GM18861 (cell line): ENCODE measurements at regions not wholly inside any gene's neighbourhood (a gene's known extent, or its start where the extent isn't known, plus 50 kb on each side); places are given as distances from the start of the nearest gene placed in this dataset.

Experiments
- ATAC-seq: cut with Tn5 transposase; IDR thresholded peaks from one replicate; pipeline ENCODE4 v1.9.1; 2021; ENCODE audit not compliant: unreplicated experiment

DNA sequence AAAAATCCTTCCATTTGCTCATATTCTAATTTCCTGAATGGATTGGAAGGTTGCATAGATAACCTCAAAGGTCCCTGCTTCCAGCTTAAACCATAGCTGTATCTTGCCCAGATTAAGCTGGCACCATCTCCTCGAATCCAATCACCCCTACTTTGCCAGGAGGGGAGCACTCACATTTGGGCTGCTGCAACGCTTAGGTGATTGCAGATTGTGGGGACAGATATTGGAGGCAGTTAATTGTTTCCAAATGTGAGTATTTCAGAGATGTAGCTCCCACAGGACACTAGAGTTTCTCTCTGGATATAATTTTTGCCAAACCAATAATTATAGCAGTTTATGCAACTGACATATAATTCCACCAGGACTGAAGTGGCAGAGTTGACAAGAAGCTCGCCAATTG is 53.5 kb upstream of the ACSL1 start:
- no peak for ATAC-seq

DNA sequence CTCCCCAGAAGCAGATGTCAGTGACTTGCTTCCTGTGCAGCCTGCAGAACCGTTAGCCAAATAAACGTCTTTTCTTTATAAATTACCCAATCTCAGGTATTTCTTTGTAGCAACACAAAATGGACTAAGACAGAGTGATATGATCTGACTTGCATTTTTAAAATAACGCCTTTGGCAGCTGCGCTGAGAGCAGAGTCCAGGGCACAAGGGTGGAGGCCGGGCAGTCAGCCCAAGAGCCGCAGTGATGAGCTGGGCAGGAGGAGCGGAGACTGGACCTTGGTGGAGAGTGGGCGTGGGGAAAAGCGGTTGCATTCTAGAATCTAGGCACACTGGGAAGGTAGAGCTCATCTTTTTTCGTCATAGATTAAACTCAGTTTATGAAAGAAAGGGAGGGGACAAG is 56.5 kb upstream of the ACSL1 start:
- no peak for ATAC-seq

DNA sequence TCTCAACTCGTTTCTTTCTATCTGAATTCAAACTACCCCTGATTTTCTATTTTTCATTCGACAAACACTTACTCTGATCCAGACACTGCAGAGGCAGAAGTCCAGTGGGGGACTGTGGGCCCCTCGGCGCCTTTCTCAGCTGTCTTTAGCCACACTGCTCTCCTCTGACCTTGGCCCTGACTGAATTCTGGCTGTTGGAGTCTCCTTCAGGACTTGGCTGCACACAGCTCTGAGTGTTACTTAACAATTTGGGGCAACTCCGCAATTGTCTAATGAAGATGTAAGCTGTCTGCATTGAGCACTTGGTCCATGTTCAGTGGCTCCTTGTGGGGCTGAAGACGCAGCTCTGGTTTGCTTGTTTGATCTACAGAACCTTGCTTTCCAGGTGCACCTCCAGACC is 57.3 kb upstream of the ACSL1 start:
- ATAC-seq: no peak

DNA sequence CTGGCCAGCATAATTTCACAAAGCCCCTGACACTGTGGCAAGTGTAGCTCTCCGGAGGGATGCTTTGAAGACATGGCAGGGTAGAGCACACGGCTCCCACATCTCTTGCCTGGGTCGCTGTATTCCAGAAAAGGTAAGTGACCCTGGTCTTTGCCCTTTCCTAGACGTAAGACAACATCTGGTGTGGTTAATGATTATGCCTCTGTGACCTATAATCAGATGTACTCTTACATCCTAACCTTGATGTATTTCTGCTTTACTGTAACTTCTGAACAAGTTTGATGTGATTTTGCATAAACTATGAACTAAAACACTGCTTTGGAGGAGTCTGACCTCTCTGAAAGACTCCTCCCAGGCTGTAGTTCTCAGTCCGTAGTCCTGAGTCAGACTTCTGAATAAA is 59.1 kb upstream of the ACSL1 start:
- no peak for ATAC-seq

DNA sequence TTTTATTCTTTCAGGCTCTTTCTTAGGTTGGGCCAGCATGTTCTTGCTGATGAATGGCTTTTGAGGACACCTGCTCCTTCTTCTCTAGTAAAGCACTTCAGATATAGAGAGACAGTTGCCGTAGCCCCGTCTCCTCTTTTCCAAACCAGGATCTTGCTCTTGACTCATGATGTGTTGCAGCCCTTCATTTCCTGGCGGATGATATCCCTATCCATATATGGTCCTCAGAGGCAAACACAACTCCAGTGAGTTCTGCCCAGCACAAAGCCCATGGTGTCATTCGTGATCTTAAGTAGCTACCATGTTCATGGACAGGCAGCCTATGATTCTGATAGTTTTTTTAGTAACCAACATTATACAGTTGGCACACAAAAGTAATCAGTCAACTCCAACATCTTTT is 59.8 kb upstream of the ACSL1 start:
- no peak for ATAC-seq

DNA sequence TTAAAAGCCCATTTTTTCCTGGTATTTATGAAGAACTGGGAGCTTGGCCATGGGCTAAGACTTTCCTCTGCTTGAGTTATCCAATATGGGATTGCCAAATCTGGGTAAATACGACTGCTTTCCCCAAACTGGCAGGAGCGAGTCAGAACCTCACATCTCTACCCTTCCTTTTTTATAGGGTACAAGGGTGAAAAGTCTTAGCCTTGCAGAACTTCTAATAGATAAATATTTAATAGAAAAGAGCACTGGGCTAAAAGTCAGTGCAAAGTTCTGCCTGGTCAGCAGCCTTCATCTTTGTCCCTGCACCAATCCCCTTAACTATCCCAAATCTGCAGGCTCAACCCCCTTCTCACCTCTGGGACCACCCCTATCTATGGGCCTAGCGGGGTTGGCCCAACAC is 61.6 kb upstream of the ACSL1 start:
- no peak for ATAC-seq

DNA sequence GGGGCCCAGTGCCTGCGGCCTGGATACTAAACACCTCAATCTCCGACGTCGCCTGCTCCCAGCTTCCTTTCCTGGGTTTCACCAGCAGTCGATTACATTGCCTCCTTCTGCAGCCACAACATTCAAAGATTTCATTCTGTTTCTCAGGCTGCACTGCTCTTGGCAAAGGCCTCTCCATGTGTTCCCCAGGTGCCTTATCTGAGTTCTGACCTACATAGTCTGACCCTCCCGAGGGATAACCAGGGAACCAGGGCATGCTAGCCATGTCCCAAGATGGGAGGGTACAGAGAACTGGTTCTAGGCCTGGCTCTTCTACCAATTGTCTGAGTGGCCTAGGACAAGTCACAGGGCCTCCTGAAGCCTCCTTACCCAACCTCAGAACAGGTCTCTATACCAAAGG is 62.2 kb upstream of the ACSL1 start:
- no peak for ATAC-seq

DNA sequence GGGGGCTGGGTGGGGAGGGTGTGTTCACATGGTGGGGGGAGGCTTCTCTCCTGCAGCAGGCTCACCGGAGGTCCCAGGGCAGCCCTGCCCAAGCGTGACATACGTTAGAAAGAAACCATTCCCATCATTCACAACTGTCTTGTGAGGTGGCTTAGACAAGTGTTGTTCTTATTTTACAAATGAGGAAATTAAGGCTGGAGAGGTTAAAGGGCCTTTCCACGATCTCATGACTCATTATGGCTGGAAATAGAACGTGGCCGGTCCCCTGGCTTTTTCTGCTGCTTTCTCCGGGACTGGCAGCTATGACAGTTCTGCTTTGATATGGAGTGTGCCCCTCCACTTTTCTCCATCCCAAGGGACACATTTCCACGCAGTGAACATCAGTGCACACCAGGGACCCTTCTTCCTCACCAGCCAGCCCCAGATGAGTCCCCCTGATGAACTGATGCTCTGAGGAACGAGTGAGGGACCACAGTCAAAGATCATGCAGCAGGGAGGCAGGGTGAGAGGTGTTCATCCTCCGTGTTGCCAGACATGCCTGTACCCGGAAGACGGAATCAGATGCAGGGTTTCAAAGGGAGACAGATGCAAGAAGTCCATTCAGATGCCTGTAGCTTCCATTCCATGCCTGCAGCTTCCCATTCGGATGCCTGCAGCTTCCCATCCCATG is 64.0 kb upstream of the ACSL1 start:
- ATAC-seq: no peak

DNA sequence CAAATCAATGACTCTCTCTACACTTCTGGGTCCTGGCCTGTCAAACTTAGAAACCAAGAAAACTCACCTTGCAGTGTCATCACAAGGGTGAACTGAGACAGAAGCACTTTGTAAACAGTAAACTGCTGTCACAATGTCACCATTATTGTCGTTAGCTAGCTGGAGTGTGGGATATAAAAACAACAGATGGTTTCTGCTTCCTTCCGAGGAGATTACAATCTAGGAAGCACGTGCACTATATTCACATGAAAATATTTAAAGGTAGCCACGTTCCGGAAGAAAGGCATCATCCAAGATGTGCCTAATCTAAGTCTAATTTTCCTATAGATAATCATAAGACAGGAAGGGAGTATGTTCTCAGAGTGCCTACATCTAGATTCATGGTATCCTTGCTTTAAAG is 64.7 kb upstream of the ACSL1 start:
- no peak for ATAC-seq

DNA sequence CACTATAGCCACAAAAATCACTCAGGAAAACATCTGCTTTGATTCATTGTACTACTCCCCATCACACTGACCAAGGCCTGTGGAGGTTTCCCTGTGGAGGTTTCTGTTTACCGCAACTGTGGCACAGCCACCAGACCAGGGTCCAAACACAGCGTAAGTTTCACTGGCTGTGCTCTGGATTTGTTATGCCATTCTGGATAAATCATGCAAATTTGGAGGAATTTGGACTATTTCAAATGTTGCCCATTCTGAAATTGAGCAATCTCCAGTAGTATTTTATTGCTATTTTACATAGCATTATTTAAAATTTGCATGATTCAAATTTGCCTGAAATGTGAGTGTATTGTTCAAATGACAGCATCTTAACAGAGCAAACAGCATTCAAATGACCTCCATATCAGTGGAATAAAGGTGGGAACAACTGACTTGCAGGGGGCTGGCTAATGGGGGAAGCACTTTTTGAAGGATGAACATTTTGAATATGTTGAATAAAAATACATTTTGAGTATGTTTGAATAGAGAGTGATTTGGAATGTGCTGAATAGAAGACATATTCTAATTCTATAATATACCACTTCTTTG is 66.1 kb upstream of the ACSL1 start:
- no peak for ATAC-seq

DNA sequence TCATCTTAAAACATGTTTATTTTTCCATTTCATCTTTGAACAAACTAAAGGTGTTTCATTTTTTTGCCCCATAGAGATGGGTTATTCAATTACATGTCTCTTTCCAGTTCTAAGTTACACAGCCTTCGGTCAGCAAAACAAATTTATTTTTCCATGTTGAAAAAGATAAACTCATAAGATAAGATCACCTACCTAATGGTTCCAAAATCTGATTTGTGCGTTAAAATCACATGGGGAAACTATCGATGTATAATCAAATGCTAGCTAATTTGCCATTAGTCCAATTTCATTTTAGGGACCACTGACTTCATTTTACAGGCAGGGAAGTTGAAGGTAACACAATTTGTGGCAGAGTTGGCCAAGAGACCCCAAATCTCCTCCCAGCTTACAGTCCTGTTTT is 67.2 kb upstream of the ACSL1 start:
- ATAC-seq: no peak

DNA sequence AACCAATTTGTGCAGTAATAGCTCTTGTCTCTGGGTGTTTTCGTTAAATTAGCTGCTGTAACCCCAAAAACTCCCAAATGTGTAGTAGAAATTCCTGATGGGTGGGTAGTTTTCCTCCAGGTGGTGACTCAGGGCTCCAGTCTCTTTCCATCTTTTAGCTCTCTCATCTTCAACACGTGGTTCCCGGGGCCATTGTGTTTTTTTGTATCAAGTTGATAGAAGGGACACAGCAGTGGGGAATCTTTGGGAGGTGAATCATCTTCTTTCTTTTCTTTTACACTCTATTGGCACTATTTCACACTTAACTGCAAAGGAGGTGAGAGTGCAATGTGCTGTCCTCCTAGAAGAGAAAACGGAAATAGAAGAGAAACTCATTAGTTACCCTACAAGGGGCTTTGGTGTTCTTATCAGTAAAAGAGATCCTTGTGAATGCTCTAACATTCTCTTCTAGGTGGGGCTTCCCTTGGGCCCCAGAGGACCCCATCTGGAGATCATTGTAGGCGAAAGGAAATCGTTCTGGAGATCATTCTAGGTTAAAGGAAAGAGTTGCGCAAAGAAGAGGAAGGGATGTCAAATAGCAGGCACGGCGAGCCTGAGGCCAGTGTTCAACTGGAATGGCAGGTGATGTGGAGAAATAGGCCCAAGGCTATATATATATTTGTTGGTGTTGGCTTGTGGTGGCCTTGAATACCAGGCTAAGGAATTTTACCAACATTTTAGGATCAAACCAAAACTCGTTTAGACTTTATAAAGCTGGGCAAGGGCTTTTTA is 68.2 kb upstream of the ACSL1 start:
- ATAC-seq: no peak

DNA sequence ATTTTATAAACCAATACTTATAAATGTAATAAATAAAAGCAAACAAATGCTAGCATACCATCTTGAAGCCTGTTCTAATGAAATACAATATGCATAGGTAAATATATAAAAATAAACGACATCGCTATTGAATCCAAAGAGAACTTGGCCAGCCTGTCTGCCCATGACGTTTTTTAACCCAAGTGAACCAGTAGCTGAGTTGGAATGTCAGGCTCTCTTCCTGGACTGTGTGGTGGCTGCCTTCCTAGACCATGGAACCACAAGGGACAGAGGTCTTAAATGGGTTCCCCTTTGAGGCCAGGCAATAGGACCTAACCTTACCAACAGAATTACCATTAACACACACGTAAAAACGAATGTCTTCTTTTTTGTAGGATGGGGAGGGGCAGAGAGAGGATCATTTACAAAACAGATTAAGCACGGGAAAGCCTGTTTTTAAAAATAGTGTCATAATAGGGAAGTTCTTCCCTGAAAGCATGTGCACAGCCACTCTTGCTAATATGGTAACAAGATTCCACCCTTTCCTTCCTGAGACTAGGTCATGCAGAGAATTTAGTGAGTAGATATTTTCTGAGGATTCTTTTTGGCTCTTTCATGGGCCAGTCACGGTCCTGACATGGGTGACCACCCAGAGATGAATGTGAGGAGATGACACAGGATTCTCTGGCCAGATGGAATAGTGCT is 69.4 kb upstream of the ACSL1 start:
- no peak for ATAC-seq

DNA sequence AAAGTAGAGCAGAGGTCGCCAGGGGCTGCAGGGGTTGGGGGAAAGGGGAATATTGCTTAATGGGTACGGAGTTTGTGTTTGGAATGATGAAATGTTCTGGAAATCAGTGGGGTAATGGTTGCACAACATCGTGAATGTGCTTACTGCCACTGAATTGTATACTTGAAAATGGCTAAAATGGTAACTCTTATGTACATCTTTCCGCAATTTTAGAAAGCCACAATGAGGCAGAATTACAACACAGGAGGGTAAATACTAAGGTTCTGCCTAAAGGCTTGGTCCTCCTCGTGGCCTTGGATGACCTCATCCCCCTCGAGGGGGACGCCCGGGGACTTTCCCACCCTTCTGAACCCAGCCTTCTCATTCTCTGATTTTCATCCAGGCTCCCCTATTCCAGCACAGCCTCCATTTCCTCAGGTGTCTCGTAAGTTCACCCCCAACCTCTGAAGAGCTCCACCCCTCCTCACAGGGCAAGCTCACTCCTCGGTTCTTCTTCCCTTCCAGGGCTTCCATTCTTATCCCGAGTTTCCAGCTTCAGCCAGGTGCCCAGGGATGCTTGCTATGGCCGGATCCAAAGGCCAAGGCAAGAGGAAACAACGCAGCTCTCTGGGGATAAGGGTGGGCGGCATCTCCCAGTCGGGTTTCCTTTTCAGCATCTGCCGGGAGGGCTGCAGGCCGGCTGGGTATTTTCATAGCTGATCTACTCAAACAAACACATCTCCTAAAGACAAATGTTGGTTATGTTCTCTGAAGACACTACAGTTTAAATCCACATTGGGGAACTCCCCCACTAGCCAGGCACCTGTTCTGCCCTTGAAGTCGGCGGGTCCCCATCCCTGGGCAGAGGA is 71.3 kb upstream of the ACSL1 start:
- ATAC-seq: peak; percentile 50

DNA sequence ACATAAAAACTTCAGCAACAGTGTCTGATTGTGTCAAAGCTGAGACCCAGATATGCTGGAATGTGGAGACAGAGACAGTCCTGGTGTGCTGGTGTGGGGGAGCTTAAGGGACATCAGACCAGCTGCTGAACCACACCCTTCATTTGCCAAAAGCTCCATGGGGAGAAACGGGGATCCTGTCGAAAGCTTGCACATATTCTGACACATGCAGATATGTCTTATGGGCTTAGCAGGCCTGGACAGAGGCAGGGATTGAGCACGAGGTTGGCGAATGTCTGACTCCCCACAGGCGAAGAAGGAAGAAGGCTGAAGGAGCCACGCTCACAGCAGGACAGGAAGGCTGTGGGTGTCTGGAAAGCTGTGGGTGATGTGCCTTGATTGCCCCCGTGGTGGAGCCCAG is 72.1 kb upstream of the ACSL1 start:
- no peak for ATAC-seq

DNA sequence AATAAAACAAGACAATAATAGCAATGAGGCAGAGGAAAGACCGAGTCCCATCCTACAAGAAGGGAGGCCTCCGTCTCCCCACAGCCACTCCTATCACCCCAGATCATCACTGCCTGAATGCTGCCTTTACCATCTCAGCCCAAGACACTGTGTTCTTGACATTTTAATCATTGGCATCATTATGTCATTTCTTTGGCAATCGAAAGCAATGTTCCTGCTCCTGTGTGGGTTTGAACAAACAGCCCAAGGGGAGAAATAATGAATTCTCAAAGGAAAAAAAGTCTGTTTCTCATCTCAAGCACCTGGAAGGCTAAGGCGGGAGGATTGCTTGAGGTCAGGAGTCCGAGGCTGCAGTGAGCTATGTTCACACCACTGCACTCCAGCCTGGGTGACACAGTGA is 73.0 kb upstream of the ACSL1 start:
- ATAC-seq: no peak

DNA sequence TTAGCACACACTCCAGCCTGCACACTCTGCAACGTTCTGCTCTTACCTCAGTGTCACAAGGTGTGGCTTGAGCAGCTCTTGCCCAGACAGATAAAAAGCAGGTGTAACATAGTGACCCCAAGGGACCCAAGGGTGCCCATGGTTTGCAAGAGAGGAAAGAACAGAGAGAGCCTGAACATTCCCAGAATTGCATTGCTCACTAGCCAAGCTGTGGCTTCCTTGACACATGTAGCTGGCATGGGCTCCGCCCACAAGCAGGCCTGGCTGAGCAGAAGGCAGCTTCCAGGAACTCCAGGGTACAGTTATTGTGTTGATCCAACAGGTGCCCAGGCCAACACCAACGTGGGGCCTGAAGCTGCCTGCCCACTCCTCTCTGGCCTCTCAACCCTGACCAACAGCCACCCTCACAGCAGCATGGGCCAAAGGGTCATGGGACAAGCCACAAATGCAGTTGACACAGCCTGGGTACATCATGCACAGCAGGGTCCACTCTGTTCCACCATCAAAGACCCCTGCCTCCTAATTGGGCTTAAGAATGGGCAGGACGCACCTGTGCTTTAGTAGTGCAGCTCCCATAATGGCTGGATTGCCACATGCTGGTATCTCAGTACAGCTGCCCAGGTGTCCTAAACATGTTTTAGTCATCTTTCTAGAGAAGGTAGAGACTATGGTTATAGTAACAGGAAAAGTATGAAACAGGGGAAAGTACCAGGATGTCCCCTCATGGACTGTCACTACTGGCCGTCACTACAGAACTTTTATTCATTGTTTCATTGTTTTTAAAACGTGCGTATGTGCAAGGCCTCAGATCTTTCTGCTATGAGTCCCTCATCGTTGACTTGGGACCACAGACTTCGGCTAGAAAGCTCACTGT is 73.7 kb upstream of the ACSL1 start:
- no peak for ATAC-seq

DNA sequence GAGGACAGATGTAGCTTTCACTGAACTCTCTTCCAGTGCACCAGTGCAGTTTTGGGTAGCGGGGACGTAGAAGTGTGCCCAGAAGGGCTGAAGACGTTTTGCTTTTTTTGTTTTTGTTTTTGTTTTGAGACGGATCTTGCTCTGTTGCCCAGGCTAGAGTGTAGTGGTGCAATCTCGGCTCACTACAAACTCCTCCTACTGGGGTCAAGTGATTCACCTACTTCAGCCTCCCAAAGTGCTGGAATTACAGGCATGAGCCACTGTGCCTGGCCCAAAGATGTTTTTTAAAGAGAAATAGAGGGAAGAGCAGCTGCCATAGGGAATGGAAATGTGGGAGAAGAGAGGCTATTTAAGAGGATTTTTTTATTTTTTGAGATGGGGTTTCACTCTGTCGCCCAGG is 74.4 kb upstream of the ACSL1 start:
- ATAC-seq: no peak

DNA sequence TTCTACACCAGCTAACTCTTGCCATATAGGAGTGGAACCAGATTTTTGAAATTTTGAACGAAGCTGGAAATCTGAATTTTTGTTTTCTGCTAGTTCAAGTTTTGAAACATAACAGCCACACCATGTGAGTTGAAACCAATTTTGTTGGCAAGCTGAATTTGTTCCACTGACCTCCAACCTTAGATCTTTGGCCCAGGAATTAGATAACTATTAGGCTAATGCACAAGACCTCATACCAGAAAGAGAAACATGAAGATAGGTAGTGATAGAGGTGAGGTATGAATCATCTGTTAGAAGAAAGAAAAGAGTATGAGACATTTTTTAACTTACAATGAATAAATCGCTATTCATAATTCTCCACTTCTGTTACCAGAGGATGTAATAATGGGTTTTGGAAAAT is 76.8 kb upstream of the ACSL1 start:
- ATAC-seq: no peak

DNA sequence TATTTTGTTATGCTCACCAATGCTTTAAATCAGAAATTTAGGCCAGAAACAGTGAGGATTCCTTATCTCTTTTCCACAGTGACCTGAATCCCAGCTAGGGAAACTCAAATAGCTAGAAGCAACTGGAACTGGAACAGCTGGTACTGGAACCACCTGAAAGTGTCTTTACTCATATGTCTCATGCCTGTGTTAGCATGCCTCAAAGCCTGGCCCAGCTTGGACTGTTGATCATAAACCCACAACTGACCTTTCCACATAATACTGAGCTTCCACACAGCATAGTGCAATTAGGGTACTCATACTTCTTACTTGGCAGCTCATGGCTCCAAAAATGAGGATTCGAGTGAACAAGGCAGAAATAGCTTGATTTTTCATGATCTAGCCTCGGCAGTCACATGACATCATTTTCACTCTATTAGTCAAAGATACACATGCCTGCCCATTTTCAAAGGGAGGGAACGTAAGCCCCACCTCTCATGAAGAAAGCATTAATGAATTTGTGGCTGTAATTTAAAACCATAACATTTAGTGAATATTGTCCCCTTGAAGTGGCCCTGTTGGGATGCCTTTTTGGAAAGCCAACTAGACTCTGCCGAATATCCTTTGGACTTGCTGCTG is 80.8 kb upstream of the ACSL1 start:
- ATAC-seq: no peak
